MM.1S (cell line): ENCODE measurements at regions not wholly inside any gene's neighbourhood (a gene's known extent, or its start where the extent isn't known, plus 50 kb on each side); places are given as distances from the start of the nearest gene placed in this dataset.
A peak's percentile ranks its signal among the peaks of the same experiment; 100 is the strongest.

Source experiments
- DNase-seq: peaks from one replicate; pipeline ENCODE4 v3.0.0-alpha.2; 2015
- H2AFZ ChIP-seq: fragments of 300-600 bp; sonication (generic); 2 replicates; pipeline ENCODE4 v1.6.0; 2016; ENCODE audit warnings: antibody characterized with exemption, low read length
- H3F3A ChIP-seq: fragments of 300-600 bp; sonication (generic); 2 replicates; pipeline ENCODE4 v1.6.1; 2016; ENCODE audit warnings: mild to moderate bottlenecking, antibody characterized with exemption, low read length, moderate library complexity, mixed read lengths; ENCODE audit not compliant: insufficient read depth
- H3K27ac ChIP-seq: fragments of 300-600 bp; sonication (generic); 2 replicates; pipeline ENCODE4 v1.5.1; 2016; ENCODE audit warnings: mild to moderate bottlenecking, low read length
- H3K27me3 ChIP-seq: fragments of 300-600 bp; sonication (generic); replicated peaks from 2 replicates; pipeline ENCODE4 v1.6.0; 2016; ENCODE audit warnings: low read length; ENCODE audit not compliant: insufficient read depth
- H3K36me3 ChIP-seq: fragments of 300-600 bp; sonication (generic); replicated peaks from 2 replicates; pipeline ENCODE4 v1.6.1; 2016; ENCODE audit warnings: mild to moderate bottlenecking, low read length, mixed read lengths; ENCODE audit not compliant: insufficient read depth
- H3K4me1 ChIP-seq: fragments of 300-600 bp; sonication (generic); 2 replicates; pipeline ENCODE4 v1.6.1; 2016; ENCODE audit warnings: low read length, mixed read lengths
- H3K4me2 ChIP-seq: fragments of 300-600 bp; sonication (generic); 2 replicates; pipeline ENCODE4 v1.6.0; 2016; ENCODE audit warnings: low read depth, low read length
- H3K4me3 ChIP-seq: fragments of 300-600 bp; sonication (generic); 2 replicates; pipeline ENCODE4 v1.5.1; 2016; ENCODE audit warnings: low read length, mixed read lengths
- H3K79me2 ChIP-seq: fragments of 300-600 bp; sonication (generic); 2 replicates; pipeline ENCODE4 v1.6.1; 2016; ENCODE audit warnings: mixed run types, low read length, mixed read lengths
- H3K9ac ChIP-seq: fragments of 300-600 bp; sonication (generic); 2 replicates; pipeline ENCODE4 v1.6.1; 2016; ENCODE audit warnings: low read length, mixed read lengths
- H3K9me2 ChIP-seq: fragments of 300-600 bp; sonication (generic); replicated peaks from 2 replicates; pipeline ENCODE4 v1.6.1; 2016; ENCODE audit warnings: mild to moderate bottlenecking, low read length, mixed read lengths; ENCODE audit not compliant: insufficient read depth
- H3K9me3 ChIP-seq: fragments of 300-600 bp; sonication (generic); replicated peaks from 2 replicates; pipeline ENCODE4 v1.6.1; 2016; ENCODE audit warnings: mild to moderate bottlenecking, low read length, mixed read lengths; ENCODE audit not compliant: insufficient read depth
- H4K20me1 ChIP-seq: fragments of 300-600 bp; sonication (generic); 2 replicates; pipeline ENCODE4 v1.6.1; 2016; ENCODE audit warnings: mild to moderate bottlenecking, low read length, moderate library complexity, mixed read lengths; ENCODE audit not compliant: insufficient read depth
- CTCF ChIP-seq: fragments of 300-600 bp; sonication (generic); IDR thresholded peaks from 2 replicates; pipeline ENCODE4 v1.5.1; 2016; ENCODE audit warnings: antibody characterized with exemption, low read length, mixed read lengths
- EZH2 ChIP-seq: fragments of 300-600 bp; sonication (generic); optimal IDR thresholded peaks from 2 replicates; pipeline ENCODE3; 2017; ENCODE audit warnings: low read depth, mild to moderate bottlenecking, antibody characterized with exemption, low read length, mixed read lengths
- EZH2phosphoT487 ChIP-seq: fragments of 300-600 bp; sonication (generic); IDR thresholded peaks from 2 replicates; pipeline ENCODE4 v1.6.1; 2018; ENCODE audit warnings: antibody characterized with exemption, low read length

- H3K27me3 ChIP-seq: no peaks in the 10 kb centered on the region
- H4K20me1 ChIP-seq: no peaks in the 10 kb centered on the region
- no peaks in the 10 kb centered on the region for H3F3A ChIP-seq
- H3K27ac ChIP-seq: no peak overlapping the region
- no peak overlapping the region for H3K4me2 ChIP-seq
- no peak for TF ChIP-seq EZH2
- TF ChIP-seq CTCF: no peak
- no peak for TF ChIP-seq EZH2phosphoT487
- no peaks in the 10 kb centered on the region for H3K9me3 ChIP-seq
- no peak overlapping the region for H2AFZ ChIP-seq
- H3K9me2 ChIP-seq: no peaks in the 10 kb centered on the region
- H3K9ac ChIP-seq: no peak overlapping the region
- H3K79me2 ChIP-seq: no peaks in the 10 kb centered on the region
- DNase-seq: no peak
- no peak overlapping the region for H3K4me3 ChIP-seq
- no peaks in the 10 kb centered on the region for H3K36me3 ChIP-seq
- H3K4me1 ChIP-seq: no peaks in the 10 kb centered on the region
Measured at GRCh38 chr20:51968151-51968550, 165.8 kb upstream of the SALL4 start.

GRCh38 chr20:51966296-51966971 is 164.1 kb upstream of the SALL4 start:
- H3K36me3 ChIP-seq: no peaks in the 10 kb centered on the region
- no peak overlapping the region for H3K9ac ChIP-seq
- no peaks in the 10 kb centered on the region for H3K27me3 ChIP-seq
- no peaks in the 10 kb centered on the region for H3K9me2 ChIP-seq
- H3K9me3 ChIP-seq: no peaks in the 10 kb centered on the region
- H3K4me2 ChIP-seq: no peak overlapping the region
- no peak overlapping the region for H3K4me3 ChIP-seq
- TF ChIP-seq EZH2 (no peak), CTCF (peak; percentile 42), EZH2phosphoT487 (no peak)
- DNase-seq: peak; percentile 20
- H3F3A ChIP-seq: no peaks in the 10 kb centered on the region
- no peaks in the 10 kb centered on the region for H3K79me2 ChIP-seq
- H4K20me1 ChIP-seq: no peaks in the 10 kb centered on the region
- H2AFZ ChIP-seq: no peak overlapping the region
- no peaks in the 10 kb centered on the region for H3K4me1 ChIP-seq
- no peak overlapping the region for H3K27ac ChIP-seq

- Histone ChIP-seq H3K4me3 (no peak overlapping the region), H3K36me3 (no peaks in the 10 kb centered on the region)
Measured at GRCh38 chr20:51961964-51962761, 159.8 kb upstream of the SALL4 start.

More at GRCh38 chr20:51961964-51962761, 159.8 kb upstream of the SALL4 start:
- TF ChIP-seq EZH2phosphoT487: no peak
- no peak for TF ChIP-seq CTCF
- TF ChIP-seq EZH2: no peak
- no peaks in the 10 kb centered on the region for H3K9me3 ChIP-seq
- H3F3A ChIP-seq: no peaks in the 10 kb centered on the region
- no peaks in the 10 kb centered on the region for H3K79me2 ChIP-seq
- no peaks in the 10 kb centered on the region for H3K4me1 ChIP-seq
- no peaks in the 10 kb centered on the region for H3K27me3 ChIP-seq
- DNase-seq: no peak
- no peaks in the 10 kb centered on the region for H3K9me2 ChIP-seq
- H3K9ac ChIP-seq: no peak overlapping the region
- no peak overlapping the region for H2AFZ ChIP-seq
- H3K27ac ChIP-seq: no peak overlapping the region
- H4K20me1 ChIP-seq: no peaks in the 10 kb centered on the region
- no peak overlapping the region for H3K4me2 ChIP-seq
